ENCODE measurements at regions not wholly inside any gene's neighbourhood (a gene's known extent, or its start where the extent isn't known, plus 50 kb on each side); places are given as distances from the start of the nearest gene placed in this dataset.

- TF ChIP-seq, protein P1, sequence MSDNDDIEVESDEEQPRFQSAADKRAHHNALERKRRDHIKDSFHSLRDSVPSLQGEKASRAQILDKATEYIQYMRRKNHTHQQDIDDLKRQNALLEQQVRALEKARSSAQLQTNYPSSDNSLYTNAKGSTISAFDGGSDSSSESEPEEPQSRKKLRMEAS (IDR thresholded peaks at IDR 0.05; ENCODE audit: low read depth, low read length) = no peak
- TF ChIP-seq, protein P2, sequence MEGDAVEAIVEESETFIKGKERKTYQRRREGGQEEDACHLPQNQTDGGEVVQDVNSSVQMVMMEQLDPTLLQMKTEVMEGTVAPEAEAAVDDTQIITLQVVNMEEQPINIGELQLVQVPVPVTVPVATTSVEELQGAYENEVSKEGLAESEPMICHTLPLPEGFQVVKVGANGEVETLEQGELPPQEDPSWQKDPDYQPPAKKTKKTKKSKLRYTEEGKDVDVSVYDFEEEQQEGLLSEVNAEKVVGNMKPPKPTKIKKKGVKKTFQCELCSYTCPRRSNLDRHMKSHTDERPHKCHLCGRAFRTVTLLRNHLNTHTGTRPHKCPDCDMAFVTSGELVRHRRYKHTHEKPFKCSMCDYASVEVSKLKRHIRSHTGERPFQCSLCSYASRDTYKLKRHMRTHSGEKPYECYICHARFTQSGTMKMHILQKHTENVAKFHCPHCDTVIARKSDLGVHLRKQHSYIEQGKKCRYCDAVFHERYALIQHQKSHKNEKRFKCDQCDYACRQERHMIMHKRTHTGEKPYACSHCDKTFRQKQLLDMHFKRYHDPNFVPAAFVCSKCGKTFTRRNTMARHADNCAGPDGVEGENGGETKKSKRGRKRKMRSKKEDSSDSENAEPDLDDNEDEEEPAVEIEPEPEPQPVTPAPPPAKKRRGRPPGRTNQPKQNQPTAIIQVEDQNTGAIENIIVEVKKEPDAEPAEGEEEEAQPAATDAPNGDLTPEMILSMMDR (IDR thresholded peaks at IDR 0.05 in 2 of 3, conservative IDR thresholded peaks at IDR 0.05 in 1 of 3; ENCODE audit: control insufficient read depth in 2 of 3, extremely low read depth in 1 of 3, insufficient read depth in 1 of 3, low read depth in 3 of 3, low read length in 3 of 3) = peak; percentile 55 to 78 (median 76); a peak in 5 of 6 replicates
- no peak for TF ChIP-seq CEBPB (IDR thresholded peaks at IDR 0.05; ENCODE audit: borderline replicate concordance in 1 of 2, low read depth in 2 of 2, low read length in 2 of 2)
- TF ChIP-seq ZBTB40 (IDR thresholded peaks at IDR 0.05; ENCODE audit: borderline replicate concordance) = no peak
- no peak for TF ChIP-seq POLR2A (IDR thresholded peaks at IDR 0.05; ENCODE audit: low read depth, low read length)
Observed at GRCh38 chr2:34096562-34097171, 497.6 kb upstream of the FAM98A start.

Measured in GM12878 (cell line).